ENCODE measurements at regions not wholly inside any gene's neighbourhood (a gene's known extent, or its start where the extent isn't known, plus 50 kb on each side); places are given as distances from the start of the nearest gene placed in this dataset.

- H3K36me3 ChIP-seq (ENCODE audit: low read length) = no peaks in the 10 kb centered on the region
- no peaks in the 10 kb centered on the region for H3K9me3 ChIP-seq (ENCODE audit: insufficient read depth, low read length)
Observed at GRCh38 chr2:34838408-34838807, 1239.3 kb upstream of the FAM98A start.

DNA sequence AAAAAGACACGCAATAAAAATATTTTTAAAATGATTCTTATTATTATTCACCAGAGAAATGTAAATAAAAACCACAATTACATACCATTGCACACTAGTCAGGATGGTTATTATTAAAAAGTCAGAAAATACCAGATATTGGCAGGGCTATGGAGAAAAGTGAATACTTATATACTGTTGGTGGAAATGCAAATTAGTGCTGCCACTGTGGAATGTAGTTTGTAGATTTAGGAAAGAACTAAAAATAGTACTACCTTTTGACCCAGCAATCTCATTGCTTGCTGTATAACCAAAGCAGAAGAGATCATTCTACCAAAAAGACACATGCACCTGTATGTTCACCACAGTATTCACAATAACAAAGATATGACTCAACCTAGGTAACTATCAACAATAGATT lies 1237.3 kb upstream of the FAM98A start:
- TF ChIP-seq EZH2phosphoT487 (conservative IDR thresholded peaks at IDR 0.05; ENCODE audit: low read length) (no peak), CTCF (IDR thresholded peaks at IDR 0.05; ENCODE audit: insufficient read depth, low read length, poor library complexity, severe bottlenecking) (no peak)
- no peaks in the 10 kb centered on the region for H3K9me2 ChIP-seq (replicated peaks; ENCODE audit: insufficient read depth, low read length)
- H2AFZ ChIP-seq (ENCODE audit: low read depth, low read length, severe bottlenecking) = no peak overlapping the region
- no peaks in the 10 kb centered on the region for H3K79me2 ChIP-seq (ENCODE audit: insufficient read depth, low read length)
- no peaks in the 10 kb centered on the region for H3F3A ChIP-seq (ENCODE audit: insufficient read depth)
- no peak overlapping the region for H3K4me3 ChIP-seq (ENCODE audit: insufficient read depth, low read length, poor library complexity, severe bottlenecking)
- no peak overlapping the region for H3K9ac ChIP-seq (ENCODE audit: low read length)
- no peaks in the 10 kb centered on the region for H4K20me1 ChIP-seq (ENCODE audit: low read depth, low read length)
- no peak overlapping the region for H3K4me2 ChIP-seq (ENCODE audit: low read depth, low read length, poor library complexity, severe bottlenecking)
- H3K9me3 ChIP-seq (ENCODE audit: insufficient read depth, low read length) = no peaks in the 10 kb centered on the region
- H3K36me3 ChIP-seq (ENCODE audit: low read length) = no peaks in the 10 kb centered on the region
- H3K27ac ChIP-seq (ENCODE audit: low read depth, low read length) = no peak overlapping the region
- H3K27me3 ChIP-seq (ENCODE audit: low read length) = no peaks in the 10 kb centered on the region

More at GRCh38 chr2:34838408-34838807, 1239.3 kb upstream of the FAM98A start:
- Histone ChIP-seq H3K4me3 (ENCODE audit: insufficient read depth, low read length, poor library complexity, severe bottlenecking) (no peak overlapping the region), H3K4me2 (ENCODE audit: low read depth, low read length, poor library complexity, severe bottlenecking) (no peak overlapping the region), H2AFZ (ENCODE audit: low read depth, low read length, severe bottlenecking) (no peak overlapping the region), H4K20me1 (ENCODE audit: low read depth, low read length) (no peaks in the 10 kb centered on the region), H3K79me2 (ENCODE audit: insufficient read depth, low read length) (no peaks in the 10 kb centered on the region), H3K27me3 (ENCODE audit: low read length) (no peaks in the 10 kb centered on the region), H3K27ac (ENCODE audit: low read depth, low read length) (no peak overlapping the region), H3K9ac (ENCODE audit: low read length) (no peak overlapping the region), H3F3A (ENCODE audit: insufficient read depth) (no peaks in the 10 kb centered on the region), H3K9me2 (replicated peaks; ENCODE audit: insufficient read depth, low read length) (no peaks in the 10 kb centered on the region)
- TF ChIP-seq CTCF (IDR thresholded peaks at IDR 0.05; ENCODE audit: insufficient read depth, low read length, poor library complexity, severe bottlenecking) = no peak
- TF ChIP-seq EZH2phosphoT487 (conservative IDR thresholded peaks at IDR 0.05; ENCODE audit: low read length) = no peak

- no peak for TF ChIP-seq CTCF (IDR thresholded peaks at IDR 0.05; ENCODE audit: insufficient read depth, low read length, poor library complexity, severe bottlenecking)
- no peak for TF ChIP-seq EZH2phosphoT487 (conservative IDR thresholded peaks at IDR 0.05; ENCODE audit: low read length)
- H3K9me3 ChIP-seq (ENCODE audit: insufficient read depth, low read length) = no peaks in the 10 kb centered on the region
- no peaks in the 10 kb centered on the region for H3F3A ChIP-seq (ENCODE audit: insufficient read depth)
- no peak overlapping the region for H3K27ac ChIP-seq (ENCODE audit: low read depth, low read length)
- H3K4me2 ChIP-seq (ENCODE audit: low read depth, low read length, poor library complexity, severe bottlenecking) = no peak overlapping the region
- H3K4me3 ChIP-seq (ENCODE audit: insufficient read depth, low read length, poor library complexity, severe bottlenecking) = no peak overlapping the region
- H4K20me1 ChIP-seq (ENCODE audit: low read depth, low read length) = no peaks in the 10 kb centered on the region
- H3K36me3 ChIP-seq (ENCODE audit: low read length) = no peaks in the 10 kb centered on the region
- no peaks in the 10 kb centered on the region for H3K79me2 ChIP-seq (ENCODE audit: insufficient read depth, low read length)
- H2AFZ ChIP-seq (ENCODE audit: low read depth, low read length, severe bottlenecking) = no peak overlapping the region
- H3K27me3 ChIP-seq (ENCODE audit: low read length) = no peaks in the 10 kb centered on the region
- no peaks in the 10 kb centered on the region for H3K9me2 ChIP-seq (replicated peaks; ENCODE audit: insufficient read depth, low read length)
- no peak overlapping the region for H3K9ac ChIP-seq (ENCODE audit: low read length)
Observed at GRCh38 chr2:34831096-34831495, 1232.0 kb upstream of the FAM98A start.

Data from SU-DHL-6 (cell line).